HG03575 (cell line): ENCODE measurements at regions not wholly inside any gene's neighbourhood (a gene's known extent, or its start where the extent isn't known, plus 50 kb on each side); places are given as distances from the start of the nearest gene placed in this dataset.

Source experiments
- ATAC-seq: cut with Tn5 transposase; IDR thresholded peaks from one replicate; pipeline ENCODE4 v1.9.1; 2021; ENCODE audit not compliant: unreplicated experiment, insufficient number of reproducible peaks, low FRiP score; ENCODE audit errors: extremely low read depth

DNA sequence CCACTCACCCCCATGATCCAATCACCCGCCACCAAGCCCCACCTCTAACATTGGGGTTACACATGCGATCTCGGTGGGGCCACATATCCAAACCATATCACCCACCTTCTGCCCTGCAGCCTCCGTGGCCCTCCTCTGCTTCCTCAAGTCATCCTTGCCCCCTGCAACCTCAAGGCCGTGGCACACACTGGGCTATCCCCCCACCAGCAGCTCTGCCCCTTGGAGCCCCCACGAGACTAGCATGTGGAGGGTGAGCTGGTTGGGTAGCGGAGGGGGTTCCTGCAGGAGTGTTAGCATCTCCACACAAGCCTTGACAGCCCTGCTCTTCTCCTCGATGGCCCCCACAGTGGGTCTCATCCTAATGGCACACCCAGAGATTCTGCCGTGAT, 100.8 kb downstream of the TOMM20 start:
- ATAC-seq, result no peak

DNA sequence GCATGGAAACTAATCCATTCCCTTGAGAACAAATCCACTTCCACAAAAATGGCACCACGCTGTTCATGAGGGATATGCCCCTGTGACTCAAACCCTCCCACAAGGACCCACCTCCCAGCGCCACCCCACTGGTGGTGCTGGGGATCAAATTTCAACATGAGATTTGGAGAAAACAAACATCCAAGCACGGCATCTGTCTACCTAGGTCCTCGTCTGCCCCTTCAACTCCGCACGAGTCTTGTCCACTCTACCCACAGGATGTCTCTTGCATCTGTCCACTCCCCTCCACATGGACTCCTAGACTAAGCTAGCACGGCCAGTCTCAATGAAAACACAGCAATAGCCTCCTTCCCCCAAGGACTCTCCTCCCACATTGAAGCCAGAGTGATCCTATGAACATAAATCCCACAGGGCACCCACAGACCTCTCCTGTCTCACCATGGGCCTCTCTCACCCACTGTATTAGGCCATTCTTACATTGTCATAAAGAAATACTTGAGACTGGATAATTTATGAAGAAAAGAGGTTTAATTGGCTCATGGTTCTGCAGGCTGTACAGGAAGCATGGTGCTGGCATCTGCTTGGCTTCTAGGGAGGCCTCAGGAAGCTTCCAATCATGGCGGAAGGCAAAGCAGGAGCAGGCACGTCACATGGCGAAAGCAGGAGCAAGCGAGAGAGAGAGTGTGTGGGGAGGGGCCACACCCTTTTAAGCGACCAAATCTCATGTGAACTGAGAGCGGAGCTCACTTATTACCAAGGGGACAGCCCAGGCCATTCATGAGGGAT, 101.4 kb downstream of the TOMM20 start:
- no peak for ATAC-seq

DNA sequence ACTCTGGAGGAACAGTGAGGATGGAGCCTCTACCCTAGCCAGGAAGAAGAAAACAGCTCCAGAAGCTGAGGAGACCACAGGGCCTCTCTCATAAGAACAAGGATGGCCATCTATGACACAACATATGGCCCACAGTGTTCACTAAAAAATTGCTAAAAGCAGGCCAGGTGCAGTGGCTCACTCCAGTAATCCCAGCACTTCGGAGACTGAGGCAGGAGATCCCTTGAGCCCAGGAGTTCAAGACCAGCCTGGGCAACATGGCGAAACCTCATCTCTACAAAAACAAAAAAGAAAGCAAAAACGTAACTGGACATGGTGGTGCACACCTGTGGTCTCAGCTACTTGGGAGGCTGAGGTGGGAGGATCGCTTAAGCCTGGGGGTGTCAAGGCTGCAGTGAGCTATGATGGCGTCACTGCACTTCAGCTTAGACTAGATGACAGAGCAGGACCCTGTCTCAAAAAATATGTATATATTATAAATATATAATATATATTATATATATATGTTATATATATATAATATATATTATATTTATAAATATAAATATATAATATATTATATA, 103.1 kb downstream of the TOMM20 start:
- no peak for ATAC-seq

DNA sequence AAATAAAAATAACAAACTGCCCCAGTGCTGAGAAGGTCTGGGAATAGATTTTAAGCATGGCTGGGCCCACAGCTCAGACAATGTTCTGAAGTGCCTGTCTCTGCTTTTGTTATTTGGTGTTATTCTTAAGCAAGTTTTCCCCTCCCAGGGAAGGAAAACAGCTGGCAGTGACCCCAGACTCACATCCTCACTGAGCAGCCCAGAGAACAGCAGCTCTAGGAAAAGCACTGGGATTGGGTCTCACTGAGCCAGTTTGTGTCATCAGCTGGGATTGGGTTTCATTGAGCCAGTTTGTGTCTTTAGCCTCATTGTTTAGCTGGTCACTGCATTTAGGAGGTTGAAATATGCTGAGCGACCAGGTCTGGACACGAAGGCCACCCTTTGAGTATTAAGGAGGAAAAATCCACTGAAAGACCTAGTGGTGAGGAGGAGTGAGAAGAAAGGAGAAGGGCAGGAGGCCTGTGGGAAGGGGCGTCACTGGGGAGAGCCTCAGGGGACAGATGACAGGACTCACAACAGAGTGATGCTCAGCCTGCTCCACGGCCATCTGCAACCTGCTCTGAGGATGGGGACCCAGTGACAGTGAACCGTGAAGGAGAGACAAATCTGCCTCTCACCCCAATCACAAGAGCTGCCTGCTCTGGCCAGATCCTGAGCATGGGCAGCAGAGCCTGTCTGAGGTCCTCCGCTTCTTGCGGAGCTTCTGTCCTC, 103.8 kb downstream of the TOMM20 start:
- ATAC-seq, result no peak

DNA sequence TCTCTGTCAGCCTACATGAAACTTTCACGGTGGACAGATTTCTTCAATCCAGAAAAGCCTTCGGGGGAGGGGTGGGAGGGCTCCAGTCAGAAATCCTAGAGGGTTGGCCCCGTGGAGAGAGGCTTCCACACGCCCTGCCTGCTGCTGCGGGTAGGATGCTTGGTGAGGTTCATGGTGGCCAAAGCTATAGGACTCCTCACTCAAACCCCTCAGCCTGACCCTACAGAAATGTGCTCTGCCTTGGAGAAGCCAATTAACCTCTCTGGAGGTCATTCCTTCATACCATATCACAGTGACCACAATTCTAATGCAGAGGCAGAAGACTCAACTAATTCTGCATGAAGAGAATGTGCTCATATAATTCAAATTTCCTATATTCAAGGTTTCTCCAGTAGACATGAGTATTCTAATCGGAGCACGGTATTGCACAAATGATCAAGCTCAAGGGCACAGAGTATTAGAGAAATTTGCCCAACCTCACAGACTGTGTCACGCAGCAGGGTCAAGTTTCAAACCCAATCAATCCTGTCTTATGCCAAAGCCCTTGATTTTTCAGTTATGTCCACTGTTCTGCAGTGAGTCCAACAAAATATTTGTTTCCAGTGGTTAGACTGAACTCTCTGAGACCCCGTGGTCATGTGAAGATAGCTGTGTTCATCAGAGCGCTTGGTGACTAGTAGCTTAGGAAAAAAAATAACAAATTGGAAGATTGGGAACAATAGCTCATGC, 104.8 kb downstream of the TOMM20 start:
- ATAC-seq, result no peak

DNA sequence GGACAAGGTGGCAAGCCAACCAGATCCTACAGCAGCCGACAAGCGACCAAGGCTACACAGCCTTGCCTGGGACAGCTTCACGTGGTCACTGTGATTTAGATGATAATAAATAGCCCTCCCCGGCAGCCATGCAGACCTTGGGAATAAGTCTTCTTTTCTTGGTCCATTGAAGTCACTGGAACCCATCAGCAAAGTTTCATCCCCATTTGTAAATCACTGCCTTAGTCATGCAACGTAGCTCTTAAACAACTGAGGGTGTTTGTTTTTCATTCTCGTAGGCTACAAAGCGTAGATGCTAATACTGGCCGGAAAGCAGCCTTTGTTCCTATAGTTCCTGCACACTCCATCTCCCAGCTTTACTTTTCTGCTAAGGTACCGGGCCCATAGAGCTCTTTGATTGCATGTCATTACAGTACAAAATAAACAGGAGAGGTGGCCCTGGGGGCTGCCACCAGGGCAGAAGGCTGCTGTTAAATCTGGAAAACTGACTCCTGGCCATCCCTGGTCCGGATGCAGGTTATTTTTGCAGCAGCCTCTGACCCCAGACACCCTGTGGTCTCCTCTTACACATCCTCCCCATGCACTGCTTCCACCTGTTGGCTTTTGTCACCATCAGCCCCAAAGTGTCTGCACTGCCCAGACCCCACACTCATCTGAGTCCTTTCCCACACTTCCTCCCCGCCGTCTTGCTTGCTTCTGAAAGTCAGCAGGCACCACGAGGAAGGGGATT, 105.5 kb downstream of the TOMM20 start:
- ATAC-seq, result no peak

DNA sequence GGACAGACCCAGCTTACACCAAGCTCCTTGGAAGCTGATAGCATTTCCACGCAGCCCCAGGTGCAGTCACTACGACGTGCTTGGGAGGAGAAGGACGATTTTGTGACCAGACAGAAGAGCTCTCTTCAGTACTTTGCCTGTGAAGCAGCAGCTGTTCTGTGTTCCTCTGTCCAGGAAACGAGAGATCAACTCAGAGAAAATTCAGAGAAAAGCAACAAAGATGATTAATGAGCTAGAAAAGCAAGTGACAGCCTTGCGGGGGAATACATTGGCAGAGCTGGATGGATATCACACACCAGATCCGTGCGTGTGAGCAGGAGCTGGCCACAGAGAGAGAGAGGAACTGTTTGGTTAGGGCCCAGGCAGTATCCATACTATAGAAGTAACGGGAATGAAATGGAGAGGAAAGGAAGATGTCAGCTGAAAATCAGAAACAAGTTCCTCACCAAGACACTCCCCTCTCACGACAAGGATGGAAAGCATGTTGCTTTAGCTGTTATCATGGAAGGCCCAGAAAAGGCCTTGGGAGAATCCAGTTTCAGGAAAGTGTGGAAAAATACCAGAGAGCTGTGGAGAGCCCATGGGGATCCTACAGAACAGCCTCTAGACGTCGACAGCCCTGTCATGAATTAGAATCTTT, 106.2 kb downstream of the TOMM20 start:
- ATAC-seq, result no peak

DNA sequence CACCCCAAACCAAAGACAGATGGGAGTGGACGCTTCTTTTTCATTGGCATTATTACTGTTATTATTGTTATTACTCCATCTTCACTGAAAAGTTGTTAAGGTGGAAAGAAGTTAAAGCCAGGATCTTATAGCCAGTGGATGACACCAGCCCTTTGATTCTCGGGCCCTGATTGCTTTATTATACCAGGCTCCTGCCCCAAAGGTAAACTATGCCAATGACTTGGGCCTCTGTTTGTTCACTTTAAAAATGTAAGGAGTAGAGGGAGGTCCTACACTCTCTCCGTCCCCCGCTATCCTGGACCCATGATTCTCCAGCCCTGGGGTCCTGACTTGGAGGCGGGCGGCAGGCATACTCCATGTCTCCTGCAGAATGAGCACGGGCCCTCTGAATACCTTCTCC, 106.8 kb downstream of the TOMM20 start:
- ATAC-seq, result no peak

DNA sequence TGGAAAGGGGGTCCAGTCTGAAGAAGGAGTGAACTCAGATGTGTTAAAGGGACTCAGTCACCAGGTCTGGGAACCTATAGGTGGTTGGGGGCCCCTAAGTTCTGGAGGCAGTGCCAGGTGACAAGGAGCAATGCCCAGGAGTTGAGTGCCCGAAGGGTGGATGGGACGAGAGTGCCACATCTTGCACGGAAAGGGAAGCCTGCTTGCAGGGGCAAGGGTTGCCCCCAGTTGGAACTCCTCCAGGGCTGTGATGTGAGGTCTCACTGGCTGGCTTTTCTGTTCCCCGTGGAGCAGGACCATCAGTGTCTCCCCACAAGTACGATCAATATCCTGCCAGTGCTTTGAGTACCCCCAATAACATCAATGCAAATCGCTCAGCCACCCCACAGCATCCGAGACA, 107.3 kb downstream of the TOMM20 start:
- no peak for ATAC-seq

DNA sequence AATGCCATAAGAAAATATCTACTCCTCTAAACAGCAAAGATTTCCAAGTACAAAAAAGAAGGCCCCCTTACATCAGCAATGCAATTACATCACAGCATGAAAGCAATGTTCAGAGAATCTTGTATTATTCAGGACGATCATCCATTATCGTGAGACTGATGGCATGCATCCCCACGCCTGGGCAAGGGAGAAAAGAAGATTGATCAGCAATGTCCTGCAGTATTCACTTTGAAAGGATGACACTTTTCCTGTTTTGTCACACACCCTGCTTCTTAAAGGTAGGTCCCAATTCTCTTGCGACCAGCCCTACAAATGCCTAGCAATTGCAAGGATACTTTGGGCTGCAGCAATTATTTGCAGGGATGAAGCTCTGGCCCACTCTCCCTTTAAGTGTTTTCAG, 108.7 kb downstream of the TOMM20 start:
- no peak for ATAC-seq

DNA sequence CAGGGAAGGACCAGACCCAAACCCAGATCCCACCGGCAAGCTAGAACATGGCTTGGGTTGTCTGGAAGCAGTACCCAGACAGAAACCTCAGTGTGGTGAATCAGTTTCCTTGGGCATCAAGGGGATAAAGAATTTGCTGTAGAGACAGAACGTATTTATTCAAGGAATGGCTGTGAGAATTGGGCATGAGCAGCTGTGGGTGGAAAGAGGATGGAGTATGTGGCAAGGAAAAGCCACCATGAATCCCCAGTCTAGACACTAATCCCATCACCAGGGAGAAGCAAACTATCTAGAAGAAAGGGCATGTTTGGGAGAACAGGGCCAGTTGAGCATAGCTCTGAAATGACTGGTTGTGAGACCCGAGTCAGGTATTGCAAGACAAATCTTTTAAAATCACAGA, 109.2 kb downstream of the TOMM20 start:
- no peak for ATAC-seq

DNA sequence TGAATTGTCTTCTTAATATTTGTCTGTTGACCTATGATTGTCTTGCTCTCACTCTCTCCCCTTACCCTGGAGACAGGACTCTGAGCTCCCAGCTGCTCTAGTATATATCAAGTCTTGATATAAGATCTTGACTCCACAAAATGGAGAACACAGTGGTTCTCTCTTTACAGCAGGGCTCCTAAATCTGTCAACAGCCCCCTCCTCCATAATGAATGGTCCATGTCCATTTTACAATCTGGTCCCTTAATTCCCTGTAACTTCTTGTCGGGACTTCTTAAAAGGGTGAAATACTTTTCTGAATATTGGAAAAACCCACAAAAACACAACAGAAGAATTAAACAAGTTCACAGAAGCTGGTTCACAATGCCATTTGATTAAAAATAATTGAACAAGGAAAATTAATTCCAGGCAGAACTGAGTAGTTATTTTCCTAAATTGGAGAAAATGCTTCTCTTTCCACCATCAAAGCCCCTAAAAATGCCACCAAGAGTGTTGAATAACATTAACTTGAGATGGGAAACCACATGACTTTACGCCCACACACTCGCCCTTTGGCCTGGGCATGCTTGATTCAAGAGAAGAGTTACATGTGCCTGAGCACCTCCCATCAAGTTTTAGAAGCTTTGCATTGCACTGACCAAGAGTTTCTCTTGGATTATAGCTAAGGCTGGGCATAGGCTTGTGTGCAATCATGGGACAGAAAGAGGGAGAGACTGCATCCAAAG, 109.8 kb downstream of the TOMM20 start:
- no peak for ATAC-seq

DNA sequence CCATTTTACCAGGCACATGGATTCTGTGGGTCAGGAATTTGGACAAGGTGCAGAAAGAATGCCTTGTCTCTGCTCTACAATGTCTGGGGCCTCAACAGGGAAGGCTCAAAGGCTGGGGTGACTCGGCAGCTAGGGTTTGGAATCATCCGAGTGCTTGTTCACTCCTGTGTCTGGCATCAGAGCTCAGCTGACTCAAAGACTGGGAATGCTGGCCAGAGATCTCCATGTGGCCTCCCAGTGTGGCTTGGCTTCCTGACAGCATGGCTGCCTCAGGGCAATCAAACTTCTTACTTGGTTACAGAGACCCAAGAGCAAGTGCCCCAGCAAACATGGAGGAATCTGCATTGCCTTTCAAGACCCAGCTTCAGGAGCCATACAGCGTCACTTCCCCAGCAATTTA, 110.5 kb downstream of the TOMM20 start:
- ATAC-seq, result no peak

DNA sequence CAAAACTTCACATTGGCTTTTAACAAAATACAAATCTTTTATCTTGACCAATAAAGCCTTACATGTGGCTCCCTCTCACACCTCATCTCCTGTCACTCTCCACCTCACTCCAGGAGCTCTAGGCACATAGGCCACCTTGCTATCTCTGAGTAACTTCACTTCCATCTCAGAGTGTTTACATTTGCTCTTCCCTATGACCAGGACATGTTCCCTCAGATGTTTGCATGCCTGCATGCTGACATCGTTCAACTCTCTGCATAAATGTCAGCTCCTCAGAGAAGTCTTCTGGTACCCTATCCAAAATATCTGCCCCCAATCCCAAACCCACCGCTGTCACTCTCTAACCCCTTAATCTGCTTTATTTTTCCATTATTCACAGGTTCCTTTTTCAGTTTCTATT, 110.9 kb downstream of the TOMM20 start:
- no peak for ATAC-seq

DNA sequence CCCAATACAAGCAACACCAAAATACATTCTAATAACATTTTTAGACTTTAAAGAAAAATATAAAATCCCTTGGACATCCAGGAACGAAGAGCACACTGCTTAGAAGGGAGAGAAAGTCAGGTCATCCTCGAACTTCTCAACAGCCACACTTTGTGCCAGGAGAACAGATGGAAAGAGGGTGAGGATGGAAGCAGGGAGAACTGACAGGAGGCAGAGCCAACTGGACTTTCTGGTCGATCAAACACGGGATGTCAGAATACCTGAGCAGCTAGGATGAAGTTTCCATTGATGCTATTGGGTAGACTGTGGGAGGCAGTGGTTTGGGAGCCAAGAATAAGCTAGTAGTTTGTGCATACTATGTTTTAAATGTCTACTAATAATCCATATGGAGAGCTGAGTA, 111.4 kb downstream of the TOMM20 start:
- ATAC-seq, result no peak

DNA sequence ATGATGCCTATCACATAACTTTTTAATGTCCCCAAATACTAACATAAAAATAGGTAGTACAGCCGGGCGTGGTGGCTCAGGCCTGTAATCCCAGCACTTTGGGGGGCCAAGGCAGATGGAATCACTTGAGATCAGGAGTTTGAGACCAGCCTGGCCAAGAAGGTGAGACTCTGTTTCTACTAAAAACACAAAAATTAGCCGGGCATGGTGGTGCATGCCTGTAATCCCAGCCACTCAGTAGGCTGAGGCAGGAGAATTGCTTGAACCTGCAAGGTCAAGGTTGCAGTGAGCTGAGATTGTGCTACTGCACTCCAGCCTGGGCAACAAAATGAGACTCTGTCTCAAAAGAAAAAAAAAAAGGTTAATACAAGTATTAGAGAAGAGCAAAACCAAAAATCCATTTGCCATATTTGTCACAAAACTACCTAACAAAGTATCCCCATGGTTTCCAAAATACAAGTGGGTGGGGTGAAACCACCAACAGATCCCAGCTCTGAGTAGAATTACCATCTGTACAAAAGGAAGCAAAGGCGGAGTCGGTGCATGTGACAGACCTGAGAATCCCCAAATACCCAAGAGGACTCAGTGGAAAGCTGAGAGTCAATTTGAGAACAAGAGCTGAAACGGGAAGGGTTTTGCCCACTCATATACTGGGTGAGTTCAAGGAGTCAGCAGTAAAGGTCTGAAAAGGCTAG, 113.2 kb downstream of the TOMM20 start:
- no peak for ATAC-seq

DNA sequence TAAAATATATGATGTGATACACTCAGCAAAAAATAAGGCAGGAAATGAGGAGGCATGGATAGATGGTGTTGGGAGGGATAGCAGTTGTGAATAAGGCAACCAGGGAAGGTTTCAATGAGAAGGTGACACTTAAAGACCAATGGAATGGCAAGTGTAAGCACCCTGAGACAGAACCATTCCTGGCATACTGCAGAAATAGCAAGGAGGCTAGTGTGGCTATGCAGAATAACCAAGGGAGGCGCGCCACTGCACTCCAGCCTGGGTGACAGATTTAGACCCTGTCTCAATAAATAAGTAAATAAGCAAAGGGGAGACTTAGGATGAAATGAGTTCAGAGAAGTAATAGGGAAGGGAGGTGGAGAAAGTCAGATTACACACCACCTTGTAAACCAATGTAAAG, 113.9 kb downstream of the TOMM20 start:
- ATAC-seq, result no peak

DNA sequence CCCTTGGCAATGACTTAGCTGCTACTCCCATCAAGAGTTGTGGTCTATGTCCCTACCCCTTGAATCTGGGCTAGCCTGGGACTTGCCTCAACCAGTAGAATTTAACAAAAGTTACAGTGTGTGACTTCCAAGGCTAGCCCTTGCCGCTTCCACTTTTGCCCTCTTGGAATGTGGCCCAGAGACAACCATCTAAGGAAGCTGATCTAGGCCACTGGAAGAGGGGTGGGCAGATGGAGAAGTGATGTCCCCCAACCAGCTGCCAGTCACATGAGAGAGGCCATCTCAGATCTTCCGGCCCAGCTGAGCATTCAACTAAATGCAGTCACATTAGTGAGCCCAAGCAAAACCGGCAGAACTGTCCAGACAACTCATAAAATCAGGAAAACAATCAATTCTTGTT, 115.1 kb downstream of the TOMM20 start:
- no peak for ATAC-seq
